HEK293 (cell line): ENCODE measurements at regions not wholly inside any gene's neighbourhood (a gene's known extent, or its start where the extent isn't known, plus 50 kb on each side); places are given as distances from the start of the nearest gene placed in this dataset.

Experiments used
- KLF1 ChIP-seq: fragments of 450-650 bp; formaldehyde crosslinking; IDR thresholded peaks from 2 replicates; pipeline ENCODE4 v1.5.1; 2016; ENCODE audit warnings: missing biosample characterization, missing genetic modification characterization
- ZNF660 ChIP-seq: fragments of 450-650 bp; IDR thresholded peaks from 2 replicates; pipeline ENCODE4 v1.5.1; 2018; ENCODE audit warnings: missing biosample characterization, mild to moderate bottlenecking, missing genetic modification characterization
- ZNF768 ChIP-seq: fragments of 450-650 bp; formaldehyde crosslinking; IDR thresholded peaks from 2 replicates; pipeline ENCODE4 v1.5.1; 2018; ENCODE audit warnings: missing biosample characterization, mild to moderate bottlenecking, missing genetic modification characterization
- TF ChIP-seq, protein P1 (sequence below): fragments of 450-650 bp; formaldehyde crosslinking; IDR thresholded peaks from 2 replicates; pipeline ENCODE4 v1.5.1; 2016; ENCODE audit warnings: missing biosample characterization, missing genetic modification characterization
- TF ChIP-seq, protein P2 (sequence below): fragments of 450-650 bp; formaldehyde crosslinking; IDR thresholded peaks from 2 replicates; pipeline ENCODE4 v1.5.1; 2016; ENCODE audit warnings: missing biosample characterization, missing genetic modification characterization

DNA sequence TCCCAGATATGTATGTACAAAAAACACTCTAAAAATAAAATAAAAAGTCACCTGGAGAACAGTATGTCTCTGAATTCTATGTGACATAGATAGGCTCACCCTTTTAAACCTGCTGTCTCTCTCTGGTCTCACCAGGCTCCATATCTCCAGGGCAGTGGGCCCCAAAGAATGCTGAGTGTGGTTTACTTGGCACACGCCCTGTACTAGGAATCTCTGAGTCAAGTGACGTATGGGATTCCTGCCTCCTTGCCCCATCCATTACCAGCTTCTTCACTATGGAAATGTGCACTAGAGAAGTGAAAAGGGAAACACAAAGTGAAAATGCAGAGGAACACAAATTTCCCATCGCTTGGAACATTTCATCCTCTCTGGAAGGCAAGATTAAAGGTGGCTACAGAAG lies 722.2 kb upstream of the TENM4 start:
- TF ChIP-seq, protein P1, sequence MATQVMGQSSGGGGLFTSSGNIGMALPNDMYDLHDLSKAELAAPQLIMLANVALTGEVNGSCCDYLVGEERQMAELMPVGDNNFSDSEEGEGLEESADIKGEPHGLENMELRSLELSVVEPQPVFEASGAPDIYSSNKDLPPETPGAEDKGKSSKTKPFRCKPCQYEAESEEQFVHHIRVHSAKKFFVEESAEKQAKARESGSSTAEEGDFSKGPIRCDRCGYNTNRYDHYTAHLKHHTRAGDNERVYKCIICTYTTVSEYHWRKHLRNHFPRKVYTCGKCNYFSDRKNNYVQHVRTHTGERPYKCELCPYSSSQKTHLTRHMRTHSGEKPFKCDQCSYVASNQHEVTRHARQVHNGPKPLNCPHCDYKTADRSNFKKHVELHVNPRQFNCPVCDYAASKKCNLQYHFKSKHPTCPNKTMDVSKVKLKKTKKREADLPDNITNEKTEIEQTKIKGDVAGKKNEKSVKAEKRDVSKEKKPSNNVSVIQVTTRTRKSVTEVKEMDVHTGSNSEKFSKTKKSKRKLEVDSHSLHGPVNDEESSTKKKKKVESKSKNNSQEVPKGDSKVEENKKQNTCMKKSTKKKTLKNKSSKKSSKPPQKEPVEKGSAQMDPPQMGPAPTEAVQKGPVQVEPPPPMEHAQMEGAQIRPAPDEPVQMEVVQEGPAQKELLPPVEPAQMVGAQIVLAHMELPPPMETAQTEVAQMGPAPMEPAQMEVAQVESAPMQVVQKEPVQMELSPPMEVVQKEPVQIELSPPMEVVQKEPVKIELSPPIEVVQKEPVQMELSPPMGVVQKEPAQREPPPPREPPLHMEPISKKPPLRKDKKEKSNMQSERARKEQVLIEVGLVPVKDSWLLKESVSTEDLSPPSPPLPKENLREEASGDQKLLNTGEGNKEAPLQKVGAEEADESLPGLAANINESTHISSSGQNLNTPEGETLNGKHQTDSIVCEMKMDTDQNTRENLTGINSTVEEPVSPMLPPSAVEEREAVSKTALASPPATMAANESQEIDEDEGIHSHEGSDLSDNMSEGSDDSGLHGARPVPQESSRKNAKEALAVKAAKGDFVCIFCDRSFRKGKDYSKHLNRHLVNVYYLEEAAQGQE (tag by site-specific recombination): no peak
- TF ChIP-seq, protein P2, sequence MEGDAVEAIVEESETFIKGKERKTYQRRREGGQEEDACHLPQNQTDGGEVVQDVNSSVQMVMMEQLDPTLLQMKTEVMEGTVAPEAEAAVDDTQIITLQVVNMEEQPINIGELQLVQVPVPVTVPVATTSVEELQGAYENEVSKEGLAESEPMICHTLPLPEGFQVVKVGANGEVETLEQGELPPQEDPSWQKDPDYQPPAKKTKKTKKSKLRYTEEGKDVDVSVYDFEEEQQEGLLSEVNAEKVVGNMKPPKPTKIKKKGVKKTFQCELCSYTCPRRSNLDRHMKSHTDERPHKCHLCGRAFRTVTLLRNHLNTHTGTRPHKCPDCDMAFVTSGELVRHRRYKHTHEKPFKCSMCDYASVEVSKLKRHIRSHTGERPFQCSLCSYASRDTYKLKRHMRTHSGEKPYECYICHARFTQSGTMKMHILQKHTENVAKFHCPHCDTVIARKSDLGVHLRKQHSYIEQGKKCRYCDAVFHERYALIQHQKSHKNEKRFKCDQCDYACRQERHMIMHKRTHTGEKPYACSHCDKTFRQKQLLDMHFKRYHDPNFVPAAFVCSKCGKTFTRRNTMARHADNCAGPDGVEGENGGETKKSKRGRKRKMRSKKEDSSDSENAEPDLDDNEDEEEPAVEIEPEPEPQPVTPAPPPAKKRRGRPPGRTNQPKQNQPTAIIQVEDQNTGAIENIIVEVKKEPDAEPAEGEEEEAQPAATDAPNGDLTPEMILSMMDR (tag by site-specific recombination): no peak
- TF ChIP-seq KLF1 (no peak), ZNF768 (tag by site-specific recombination) (no peak), ZNF660 (tag by site-specific recombination) (no peak)
